H1 (cell line): ENCODE measurements at regions not wholly inside any gene's neighbourhood (a gene's known extent, or its start where the extent isn't known, plus 50 kb on each side); places are given as distances from the start of the nearest gene placed in this dataset.
A peak's percentile ranks its signal among the peaks of the same experiment; 100 is the strongest.

Source experiments
- CTCF ChIA-PET: fragments of 300-600 bp; sonication (Branson Sonifier 250); formaldehyde crosslinking; loops from one replicate; lab custom pipeline; 2021; ENCODE audit not compliant: partially characterized antibody; lab: Charles Lee
- POLR2A ChIA-PET: fragments of 300-600 bp; sonication (Branson Sonifier 250); formaldehyde crosslinking; loops from one replicate; lab custom pipeline; 2021; ENCODE audit warnings: inconsistent platforms; ENCODE audit not compliant: partially characterized antibody; lab: Charles Lee
- DNase-seq, 2 experiments: peaks; one replicate each; pipeline versions ENCODE4 v3.0.0 to v3.0.0-alpha.2; 2010 to 2022; ENCODE audit warnings: low spot score in 2 of 2, low read depth in 1 of 2, mixed read lengths in 1 of 2
- FAIRE-seq: peaks from 2 replicates; lab custom pipeline; 2011; peaks lifted over from hg19 to GRCh38; lab: Jason Lieb, UNC
- H2AFZ ChIP-seq: 2 replicates; pipeline ENCODE4 v1.8.1; 2012; ENCODE audit warnings: low read length, inconsistent platforms
- H2AK5ac ChIP-seq: 2 replicates; pipeline ENCODE4 v1.6.1; 2013; ENCODE audit warnings: low read depth, low read length
- H2BK120ac ChIP-seq: replicated peaks from 2 replicates; pipeline ENCODE3; 2013; ENCODE audit warnings: low read depth, low read length, inconsistent platforms
- H2BK12ac ChIP-seq: 2 replicates; pipeline ENCODE4 v1.6.1; 2013; ENCODE audit warnings: low read depth, low read length
- H2BK15ac ChIP-seq: 2 replicates; pipeline ENCODE4 v1.6.1; 2013; ENCODE audit warnings: low read length
- H2BK20ac ChIP-seq: 2 replicates; pipeline ENCODE4 v1.6.1; 2013; ENCODE audit warnings: low read length
- H2BK5ac ChIP-seq: 2 replicates; pipeline ENCODE4 v1.6.1; 2013; ENCODE audit warnings: low read depth, low read length
- H3K14ac ChIP-seq: 2 replicates; pipeline ENCODE4 v1.6.1; 2013; ENCODE audit warnings: inconsistent platforms; ENCODE audit not compliant: insufficient read length
- H3K18ac ChIP-seq: 2 replicates; pipeline ENCODE4 v1.6.1; 2013; ENCODE audit warnings: low read length; ENCODE audit errors: extremely low read depth
- H3K23ac ChIP-seq: 2 replicates; pipeline ENCODE4 v1.6.1; 2013; ENCODE audit warnings: inconsistent platforms; ENCODE audit not compliant: insufficient read length
- H3K23me2 ChIP-seq: 2 replicates; pipeline ENCODE4 v1.6.1; 2013; ENCODE audit warnings: low read depth, low read length
- H3K27ac ChIP-seq: 2 replicates; pipeline ENCODE4 v1.6.1; 2011; ENCODE audit warnings: low read depth, low read length, inconsistent platforms
- H3K27me3 ChIP-seq, 4 experiments: replicated peaks in 1 of 4; 1 replicate in 1 of 4; 2 replicates in 3 of 4; pipeline versions ENCODE4 v1.6.1 to v1.8.1; 2011 to 2013; ENCODE audit warnings: low read length in 3 of 4, mild to moderate bottlenecking in 3 of 4, inconsistent platforms in 2 of 4, mixed read lengths in 2 of 4, moderate library complexity in 1 of 4; ENCODE audit not compliant: control insufficient read depth in 3 of 4, insufficient read depth in 3 of 4; ENCODE audit errors: extremely low read depth in 1 of 4
- H3K36me3 ChIP-seq, 4 experiments: 2 replicates each; pipeline versions ENCODE4 v1.6.1 to v1.8.1; 2011 to 2013; ENCODE audit warnings: mild to moderate bottlenecking in 4 of 4, low read length in 3 of 4, moderate library complexity in 2 of 4, control low read depth in 1 of 4, inconsistent platforms in 1 of 4; ENCODE audit not compliant: insufficient read depth in 4 of 4, control insufficient read depth in 2 of 4
- H3K4ac ChIP-seq: replicated peaks from 2 replicates; pipeline ENCODE3; 2013; ENCODE audit warnings: low read length, low read depth, mixed read lengths, inconsistent platforms; ENCODE audit not compliant: insufficient read length
- H3K4me1 ChIP-seq, 4 experiments: replicated peaks in 1 of 4; 1 replicate in 1 of 4; 2 replicates in 3 of 4; pipeline versions ENCODE4 v1.6.1 to v1.8.1; 2011 to 2013; ENCODE audit warnings: low read length in 3 of 4, inconsistent platforms in 2 of 4, mixed read lengths in 1 of 4; ENCODE audit not compliant: insufficient read depth in 4 of 4, control insufficient read depth in 3 of 4
- H3K4me2 ChIP-seq, 2 experiments: 2 replicates each; pipeline versions ENCODE4 v1.6.1 to v1.8.1; 2011 to 2013; ENCODE audit warnings: low read depth in 2 of 2, low read length in 2 of 2, control low read depth in 1 of 2, inconsistent platforms in 1 of 2, mild to moderate bottlenecking in 1 of 2; ENCODE audit not compliant: insufficient read depth in 1 of 2
- H3K4me3 ChIP-seq, 4 experiments: fragments of 200-600, 300-600 bp in 1 of 4; sonication (generic), shearing (Covaris generic), sonication (Bioruptor Twin) in 1 of 4; 2 replicates each; pipeline versions ENCODE4 v1.5.1 to v1.8.1; 2011 to 2016; ENCODE audit warnings: low read length in 4 of 4, low read depth in 3 of 4, control low read depth in 2 of 4, inconsistent platforms in 2 of 4, mild to moderate bottlenecking in 2 of 4, mixed read lengths in 1 of 4, moderate library complexity in 1 of 4; ENCODE audit not compliant: insufficient read depth in 2 of 4; ENCODE audit errors: extremely low read depth in 1 of 4
- H3K56ac ChIP-seq: replicated peaks from 2 replicates; pipeline ENCODE3; 2013; ENCODE audit warnings: low read depth, mild to moderate bottlenecking, mixed read lengths, low read length, inconsistent platforms; ENCODE audit not compliant: insufficient read length
- H3K79me1 ChIP-seq: 2 replicates; pipeline ENCODE4 v1.6.1; 2013; ENCODE audit warnings: low read depth, low read length, control low read depth
- H3K79me2 ChIP-seq, 2 experiments: 2 replicates each; pipeline versions ENCODE4 v1.6.1 to v1.8.1; 2012 to 2013; ENCODE audit warnings: low read length in 2 of 2, mild to moderate bottlenecking in 2 of 2, inconsistent platforms in 1 of 2; ENCODE audit not compliant: insufficient read depth in 2 of 2, control insufficient read depth in 1 of 2
- H3K9ac ChIP-seq, 4 experiments: replicated peaks in 1 of 4; 1 replicate in 1 of 4; 2 replicates in 3 of 4; pipeline versions ENCODE4 v1.6.1 to v1.8.1; 2011 to 2013; ENCODE audit warnings: low read depth in 3 of 4, low read length in 3 of 4, control low read depth in 2 of 4, mild to moderate bottlenecking in 2 of 4, moderate library complexity in 2 of 4, inconsistent platforms in 1 of 4; ENCODE audit errors: extremely low read depth in 1 of 4
- H3K9me3 ChIP-seq, 2 experiments: 2 replicates each; pipeline versions ENCODE4 v1.6.1 to v1.8.1; 2012 to 2013; ENCODE audit warnings: mild to moderate bottlenecking in 2 of 2, moderate library complexity in 2 of 2, control low read depth in 1 of 2, inconsistent platforms in 1 of 2, low read depth in 1 of 2, low read length in 1 of 2, mixed read lengths in 1 of 2; ENCODE audit not compliant: insufficient read depth in 2 of 2
- H4K20me1 ChIP-seq, 2 experiments: replicated peaks in 1 of 2; 2 replicates each; pipeline versions ENCODE3 to v1.8.1; 2011 to 2013; ENCODE audit warnings: inconsistent platforms in 2 of 2, low read length in 2 of 2, mild to moderate bottlenecking in 1 of 2; ENCODE audit not compliant: insufficient read depth in 2 of 2, control insufficient read depth in 1 of 2
- H4K5ac ChIP-seq: 2 replicates; pipeline ENCODE4 v1.6.1; 2013; ENCODE audit warnings: low read length, low read depth, mixed read lengths, inconsistent platforms; ENCODE audit not compliant: insufficient read length
- H4K8ac ChIP-seq: 2 replicates; pipeline ENCODE4 v1.8.0; 2013; ENCODE audit warnings: mild to moderate bottlenecking, moderate library complexity, low read length, inconsistent platforms; ENCODE audit not compliant: insufficient read depth; ENCODE audit errors: extremely low read depth
- H4K91ac ChIP-seq: replicated peaks from 2 replicates; pipeline ENCODE3; 2013; ENCODE audit warnings: low read length, mixed read lengths, inconsistent platforms; ENCODE audit not compliant: insufficient read length
- SAP30 ChIP-seq: fragments of 300-600 bp; sonication (generic); IDR thresholded peaks from 2 replicates; pipeline ENCODE4 v1.7.1; 2012; ENCODE audit warnings: low read length, moderate library complexity, mild to moderate bottlenecking, inconsistent platforms; ENCODE audit not compliant: insufficient read depth, insufficient replicate concordance
- SIRT6 ChIP-seq: IDR thresholded peaks from one replicate; pipeline ENCODE4 v1.7.1; 2012; ENCODE audit warnings: low read length, inconsistent platforms
- SUZ12 ChIP-seq: fragments of 200-600 bp; sonication (generic); IDR thresholded peaks from 2 replicates; pipeline ENCODE4 v1.6.1; 2012; ENCODE audit warnings: mild to moderate bottlenecking, inconsistent platforms, low read length, moderate library complexity, mixed read lengths
- WGBS, 2 experiments: shearing (Covaris generic) in 1 of 2; methylation state at CpG; one replicate each; pipeline versions ENCODE4 v1.1.6 to v1.1.7; 2013 to 2015; ENCODE audit warnings: low lambda C conversion rate in 2 of 2, mixed read lengths in 2 of 2, inconsistent platforms in 1 of 2, low coverage in 1 of 2, missing lambda C conversion rate in 1 of 2; ENCODE audit not compliant: insufficient replicate concordance in 2 of 2, insufficient coverage in 1 of 2, insufficient read length in 1 of 2; ENCODE audit errors: extremely low coverage in 1 of 2, missing lambda C conversion rate in 1 of 2; 5-methylcytosine and 5-hydroxymethylcytosine counted together

GRCh38 chr18:79604913-79605880, 74.4 kb upstream of the CTDP1 start:
- Histone ChIP-seq H4K20me1 (peaks cover 0 to 2% of the 10 kb centered on the region in 2 experiments), H3K4me2 (no peak overlapping the region), H3K23me2 (no peaks in the 10 kb centered on the region), H4K8ac (no peak overlapping the region), H2BK120ac (no peak overlapping the region), H4K91ac (no peak overlapping the region), H3K27ac (no peak overlapping the region), H3K9me3 (no peaks in the 10 kb centered on the region; a peak in 1 of 4 replicates), H3K79me2 (no peaks in the 10 kb centered on the region), H3K4me3 (no peak overlapping the region), H3K14ac (no peak overlapping the region), H2AK5ac (no peak overlapping the region), H2BK20ac (no peak overlapping the region), H3K79me1 (no peaks in the 10 kb centered on the region; the same call in 1 of the 2 replicates), H3K36me3 (no peaks in the 10 kb centered on the region), H4K5ac (no peak overlapping the region), H3K56ac (no peak overlapping the region), H3K27me3 (peaks cover 0 to 2% (median 0%) of the 10 kb centered on the region in 4 experiments; a peak in 1 of 7 replicates), H3K18ac (no peak overlapping the region; the same call in 1 of the 2 replicates), H3K4me1 (no peaks in the 10 kb centered on the region; a peak in 1 of 7 replicates), H2BK5ac (peak overlapping the region; percentile 18; the same call in 1 of the 2 replicates), H3K4ac (no peak overlapping the region), H3K9ac (no peak overlapping the region), H3K23ac (no peak overlapping the region), H2BK12ac (no peak overlapping the region), H2BK15ac (no peak overlapping the region), H2AFZ (no peak overlapping the region)
- DNase-seq: no peak
- WGBS, 2 experiments: 91% methylated on average over 36 of the region's 36 CpGs; no CpG with 5 or more reads in 1 of the 2 experiments
- no peak for FAIRE-seq
- ChIA-PET POLR2A (interaction anchor here (1.7 kb wide), 1 partner anchor 9 kb away, joined by 4 read pairs; no protein-coding TSS in a partner anchor), CTCF (interaction anchor here (0.7 to 1.6 kb wide), 2 partner anchors 10 to 268 kb away, joined by 4 to 5 read pairs; no protein-coding TSS in a partner anchor)
- TF ChIP-seq SUZ12 (no peak), SAP30 (no peak), SIRT6 (no peak)
